Activated T-helper 1 cell treated with anti-CD3 and anti-CD28 coated beads, Interleukin-12 subunit alpha, Interleukin-12 subunit beta, Interleukin-2, Interleukin-4 antibody, amounts not matched to agents 30 ng/mL and 10 ng/mL and 1 ng/mL, durations not matched to agents 14 hours and 24 hours and 36 hours (primary cell): ENCODE measurements at regions not wholly inside any gene's neighbourhood (a gene's known extent, or its start where the extent isn't known, plus 50 kb on each side); places are given as distances from the start of the nearest gene placed in this dataset.

Experiments
- DNase-seq: peaks from one replicate; pipeline ENCODE4 v3.0.0; 2021; ENCODE audit warnings: low spot score
- H3K27ac Mint-ChIP-seq: one replicate; pipeline ENCODE4 v1.8.0; 2021; ENCODE audit warnings: mild to moderate bottlenecking, mixed read lengths
- H3K27me3 Mint-ChIP-seq: one replicate; pipeline ENCODE4 v1.8.0; 2022; ENCODE audit warnings: mild to moderate bottlenecking, moderate library complexity, mixed read lengths; ENCODE audit not compliant: insufficient read depth
- H3K36me3 Mint-ChIP-seq: one replicate; pipeline ENCODE4 v1.8.0; 2021; ENCODE audit warnings: low read depth, mixed read lengths
- H3K4me1 Mint-ChIP-seq: one replicate; pipeline ENCODE4 v1.8.0; 2021; ENCODE audit warnings: low read depth, mixed read lengths
- H3K4me3 Mint-ChIP-seq: one replicate; pipeline ENCODE4 v1.8.0; 2021; ENCODE audit warnings: mild to moderate bottlenecking, moderate library complexity, mixed read lengths
- H3K9me3 Mint-ChIP-seq: one replicate; pipeline ENCODE4 v1.8.0; 2021; ENCODE audit warnings: mixed read lengths
- intact Hi-C: fragments of 100-400 bp; cut with micrococcal nuclease; formaldehyde crosslinking; loops from one replicate; pipeline ENCODE4 v1.15.1; 2024

- H3K36me3 Mint-ChIP-seq, result no peaks in the 10 kb centered on the region
- intact Hi-C loops, result no loop called here
- no peak for DNase-seq
- peaks cover 5% of the 10 kb centered on the region for H3K27me3 Mint-ChIP-seq
- H3K4me3 Mint-ChIP-seq, result no peak overlapping the region
- no peaks in the 10 kb centered on the region for H3K9me3 Mint-ChIP-seq
- H3K4me1 Mint-ChIP-seq, result no peaks in the 10 kb centered on the region
- H3K27ac Mint-ChIP-seq, result no peak overlapping the region
Measured at GRCh38 chr11:116262370-116262769, 510.4 kb downstream of the BUD13 start.

GRCh38 chr11:116261606-116262005 lies 511.2 kb downstream of the BUD13 start:
- no peaks in the 10 kb centered on the region for H3K9me3 Mint-ChIP-seq
- no peak overlapping the region for H3K4me3 Mint-ChIP-seq
- H3K27me3 Mint-ChIP-seq, result peaks cover 5% of the 10 kb centered on the region
- DNase-seq, result no peak
- H3K4me1 Mint-ChIP-seq, result no peaks in the 10 kb centered on the region
- H3K36me3 Mint-ChIP-seq, result no peaks in the 10 kb centered on the region
- intact Hi-C loops, result no loop called here
- H3K27ac Mint-ChIP-seq, result no peak overlapping the region

- no peaks in the 10 kb centered on the region for H3K36me3 Mint-ChIP-seq
- H3K27ac Mint-ChIP-seq, result no peak overlapping the region
- H3K4me3 Mint-ChIP-seq, result no peak overlapping the region
- peaks cover 3% of the 10 kb centered on the region for H3K27me3 Mint-ChIP-seq
- no peaks in the 10 kb centered on the region for H3K9me3 Mint-ChIP-seq
- no peak for DNase-seq
- intact Hi-C loops, result no loop called here
- no peaks in the 10 kb centered on the region for H3K4me1 Mint-ChIP-seq
Measured at GRCh38 chr11:116258821-116259220, 514.0 kb downstream of the BUD13 start.

- H3K36me3 Mint-ChIP-seq, result no peaks in the 10 kb centered on the region
- no peak overlapping the region for H3K27ac Mint-ChIP-seq
- H3K4me3 Mint-ChIP-seq, result no peak overlapping the region
- H3K4me1 Mint-ChIP-seq, result no peaks in the 10 kb centered on the region
- DNase-seq, result no peak
- H3K27me3 Mint-ChIP-seq, result peaks cover 3% of the 10 kb centered on the region
- intact Hi-C loops, result no loop called here
- H3K9me3 Mint-ChIP-seq, result no peaks in the 10 kb centered on the region
Measured at GRCh38 chr11:116257883-116258282, 514.9 kb downstream of the BUD13 start.

- no peaks in the 10 kb centered on the region for H3K4me1 Mint-ChIP-seq
- H3K27ac Mint-ChIP-seq, result no peak overlapping the region
- no peak overlapping the region for H3K4me3 Mint-ChIP-seq
- H3K9me3 Mint-ChIP-seq, result no peaks in the 10 kb centered on the region
- H3K27me3 Mint-ChIP-seq, result peaks cover 3% of the 10 kb centered on the region
- intact Hi-C loops, result no loop called here
- H3K36me3 Mint-ChIP-seq, result no peaks in the 10 kb centered on the region
- no peak for DNase-seq
Measured at GRCh38 chr11:116257092-116257491, 515.7 kb downstream of the BUD13 start.

- intact Hi-C loops, result no loop called here
Measured at GRCh38 chr11:116256215-116256614, 516.6 kb downstream of the BUD13 start.

GRCh38 chr11:116255321-116255953 lies 517.4 kb downstream of the BUD13 start:
- intact Hi-C loops, result no loop called here
- peaks cover 3% of the 10 kb centered on the region for H3K27me3 Mint-ChIP-seq
- H3K27ac Mint-ChIP-seq, result no peak overlapping the region
- no peak for DNase-seq
- H3K9me3 Mint-ChIP-seq, result no peaks in the 10 kb centered on the region
- no peaks in the 10 kb centered on the region for H3K36me3 Mint-ChIP-seq
- no peaks in the 10 kb centered on the region for H3K4me1 Mint-ChIP-seq
- no peak overlapping the region for H3K4me3 Mint-ChIP-seq

More at GRCh38 chr11:116256215-116256614, 516.6 kb downstream of the BUD13 start:
- no peak for DNase-seq
- no peaks in the 10 kb centered on the region for H3K9me3 Mint-ChIP-seq
- H3K36me3 Mint-ChIP-seq, result no peaks in the 10 kb centered on the region
- H3K27ac Mint-ChIP-seq, result no peak overlapping the region
- no peak overlapping the region for H3K4me3 Mint-ChIP-seq
- no peaks in the 10 kb centered on the region for H3K4me1 Mint-ChIP-seq
- H3K27me3 Mint-ChIP-seq, result peaks cover 3% of the 10 kb centered on the region

GRCh38 chr11:116250155-116250554 lies 522.6 kb downstream of the BUD13 start:
- Mint-ChIP-seq H3K9me3 (no peaks in the 10 kb centered on the region), H3K4me3 (no peak overlapping the region), H3K27me3 (no peaks in the 10 kb centered on the region), H3K36me3 (no peaks in the 10 kb centered on the region), H3K4me1 (no peaks in the 10 kb centered on the region), H3K27ac (no peak overlapping the region)
- no peak for DNase-seq
- intact Hi-C loops, result no loop called here

- Mint-ChIP-seq H3K9me3 (no peaks in the 10 kb centered on the region), H3K36me3 (no peaks in the 10 kb centered on the region), H3K27me3 (no peaks in the 10 kb centered on the region), H3K4me3 (no peak overlapping the region), H3K4me1 (no peaks in the 10 kb centered on the region), H3K27ac (no peak overlapping the region)
- intact Hi-C loops, result no loop called here
- no peak for DNase-seq
Measured at GRCh38 chr11:116249561-116249960, 523.2 kb downstream of the BUD13 start.

GRCh38 chr11:116244889-116245288 lies 527.9 kb downstream of the BUD13 start:
- no peaks in the 10 kb centered on the region for H3K36me3 Mint-ChIP-seq
- intact Hi-C loops, result no loop called here
- no peak overlapping the region for H3K27ac Mint-ChIP-seq
- no peaks in the 10 kb centered on the region for H3K9me3 Mint-ChIP-seq
- no peak for DNase-seq
- no peaks in the 10 kb centered on the region for H3K4me1 Mint-ChIP-seq
- no peak overlapping the region for H3K4me3 Mint-ChIP-seq
- H3K27me3 Mint-ChIP-seq, result no peaks in the 10 kb centered on the region

GRCh38 chr11:116244439-116244838 lies 528.3 kb downstream of the BUD13 start:
- no peaks in the 10 kb centered on the region for H3K4me1 Mint-ChIP-seq
- no peaks in the 10 kb centered on the region for H3K36me3 Mint-ChIP-seq
- H3K4me3 Mint-ChIP-seq, result no peak overlapping the region
- H3K27me3 Mint-ChIP-seq, result no peaks in the 10 kb centered on the region
- no peaks in the 10 kb centered on the region for H3K9me3 Mint-ChIP-seq
- intact Hi-C loops, result no loop called here
- DNase-seq, result no peak
- H3K27ac Mint-ChIP-seq, result no peak overlapping the region

GRCh38 chr11:116243991-116244390 lies 528.8 kb downstream of the BUD13 start:
- H3K36me3 Mint-ChIP-seq, result no peaks in the 10 kb centered on the region
- no peaks in the 10 kb centered on the region for H3K27me3 Mint-ChIP-seq
- intact Hi-C loops, result no loop called here
- no peaks in the 10 kb centered on the region for H3K9me3 Mint-ChIP-seq
- H3K4me1 Mint-ChIP-seq, result no peaks in the 10 kb centered on the region
- no peak overlapping the region for H3K27ac Mint-ChIP-seq
- no peak for DNase-seq
- H3K4me3 Mint-ChIP-seq, result no peak overlapping the region

- no peak overlapping the region for H3K27ac Mint-ChIP-seq
- intact Hi-C loops, result no loop called here
- DNase-seq, result no peak
- no peaks in the 10 kb centered on the region for H3K27me3 Mint-ChIP-seq
- H3K36me3 Mint-ChIP-seq, result no peaks in the 10 kb centered on the region
- no peaks in the 10 kb centered on the region for H3K9me3 Mint-ChIP-seq
- H3K4me1 Mint-ChIP-seq, result no peaks in the 10 kb centered on the region
- H3K4me3 Mint-ChIP-seq, result no peak overlapping the region
Measured at GRCh38 chr11:116242006-116242405, 530.8 kb downstream of the BUD13 start.

GRCh38 chr11:116240710-116241109 lies 532.1 kb downstream of the BUD13 start:
- no peak overlapping the region for H3K4me3 Mint-ChIP-seq
- intact Hi-C loops, result no loop called here
- DNase-seq, result no peak
- no peaks in the 10 kb centered on the region for H3K27me3 Mint-ChIP-seq
- H3K4me1 Mint-ChIP-seq, result no peaks in the 10 kb centered on the region
- no peaks in the 10 kb centered on the region for H3K36me3 Mint-ChIP-seq
- no peak overlapping the region for H3K27ac Mint-ChIP-seq
- no peaks in the 10 kb centered on the region for H3K9me3 Mint-ChIP-seq
